DOHH2 (cell line): ENCODE measurements at regions not wholly inside any gene's neighbourhood (a gene's known extent, or its start where the extent isn't known, plus 50 kb on each side); places are given as distances from the start of the nearest gene placed in this dataset.

Source experiments
- CTCF ChIP-seq: fragments of 200-600 bp; sonication (generic); IDR thresholded peaks from one replicate; pipeline ENCODE4 v1.5.1; 2014; ENCODE audit warnings: antibody characterized with exemption, mild to moderate bottlenecking, low read depth, low read length; ENCODE audit not compliant: poor library complexity, severe bottlenecking
- EZH2phosphoT487 ChIP-seq: fragments of 200-600 bp; sonication (generic); IDR thresholded peaks from 2 replicates; pipeline ENCODE4 v1.6.1; 2017; ENCODE audit warnings: borderline replicate concordance, mild to moderate bottlenecking, antibody characterized with exemption, low read length, moderate library complexity, mixed read lengths

DNA sequence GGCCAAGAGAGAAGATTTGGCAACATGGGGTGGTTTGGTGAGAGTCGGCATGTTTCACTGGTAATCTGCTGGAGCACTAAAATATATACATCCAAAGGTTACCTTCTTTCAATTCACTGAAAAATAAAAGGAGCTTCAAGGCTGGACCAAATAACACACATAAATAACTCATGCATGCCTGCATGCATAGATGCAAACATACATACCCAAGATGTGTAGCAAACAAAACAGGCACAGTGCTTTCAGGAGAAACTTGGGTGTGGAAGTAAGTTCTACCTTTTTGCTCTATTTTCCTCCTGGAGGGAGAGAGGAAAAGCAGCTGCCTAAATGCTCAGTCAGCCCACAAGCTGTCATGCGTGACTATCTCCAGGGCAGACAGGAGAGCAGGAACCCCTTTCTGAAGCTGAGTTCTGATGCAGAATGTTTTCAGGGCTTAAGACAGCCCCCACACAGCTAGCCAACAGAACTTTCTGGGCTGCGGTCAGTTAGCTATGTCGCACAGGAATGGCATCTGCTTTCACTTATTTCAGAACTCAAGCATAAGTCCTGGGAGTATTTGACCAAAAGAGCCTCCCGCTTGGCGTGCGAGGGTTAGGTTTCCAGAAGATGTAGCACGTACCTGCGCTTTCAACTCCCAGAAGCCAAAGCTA lies 166.2 kb downstream of the TOMM20 start:
- TF ChIP-seq CTCF (no peak), EZH2phosphoT487 (no peak)
